ENCODE measurements at regions not wholly inside any gene's neighbourhood (a gene's known extent, or its start where the extent isn't known, plus 50 kb on each side); places are given as distances from the start of the nearest gene placed in this dataset.

- Mint-ChIP-seq H3K4me3 (no peak overlapping the region), H3K27me3 (ENCODE audit: low read depth) (no peaks in the 10 kb centered on the region), H3K36me3 (ENCODE audit: low read depth) (no peaks in the 10 kb centered on the region), H3K27ac (peak overlapping the region in 2 of 3 experiments; percentile 19 to 33), H3K9me3 (no peaks in the 10 kb centered on the region), H3K4me1 (peaks cover 40% of the 10 kb centered on the region)
- TF ChIP-seq, protein P1, sequence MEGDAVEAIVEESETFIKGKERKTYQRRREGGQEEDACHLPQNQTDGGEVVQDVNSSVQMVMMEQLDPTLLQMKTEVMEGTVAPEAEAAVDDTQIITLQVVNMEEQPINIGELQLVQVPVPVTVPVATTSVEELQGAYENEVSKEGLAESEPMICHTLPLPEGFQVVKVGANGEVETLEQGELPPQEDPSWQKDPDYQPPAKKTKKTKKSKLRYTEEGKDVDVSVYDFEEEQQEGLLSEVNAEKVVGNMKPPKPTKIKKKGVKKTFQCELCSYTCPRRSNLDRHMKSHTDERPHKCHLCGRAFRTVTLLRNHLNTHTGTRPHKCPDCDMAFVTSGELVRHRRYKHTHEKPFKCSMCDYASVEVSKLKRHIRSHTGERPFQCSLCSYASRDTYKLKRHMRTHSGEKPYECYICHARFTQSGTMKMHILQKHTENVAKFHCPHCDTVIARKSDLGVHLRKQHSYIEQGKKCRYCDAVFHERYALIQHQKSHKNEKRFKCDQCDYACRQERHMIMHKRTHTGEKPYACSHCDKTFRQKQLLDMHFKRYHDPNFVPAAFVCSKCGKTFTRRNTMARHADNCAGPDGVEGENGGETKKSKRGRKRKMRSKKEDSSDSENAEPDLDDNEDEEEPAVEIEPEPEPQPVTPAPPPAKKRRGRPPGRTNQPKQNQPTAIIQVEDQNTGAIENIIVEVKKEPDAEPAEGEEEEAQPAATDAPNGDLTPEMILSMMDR (IDR thresholded peaks at IDR 0.05; ENCODE audit: unreplicated experiment in 3 of 3) = no peak
Observed at GRCh38 chr12:67760586-67761275, 112.2 kb downstream of the DYRK2 start.

DNA sequence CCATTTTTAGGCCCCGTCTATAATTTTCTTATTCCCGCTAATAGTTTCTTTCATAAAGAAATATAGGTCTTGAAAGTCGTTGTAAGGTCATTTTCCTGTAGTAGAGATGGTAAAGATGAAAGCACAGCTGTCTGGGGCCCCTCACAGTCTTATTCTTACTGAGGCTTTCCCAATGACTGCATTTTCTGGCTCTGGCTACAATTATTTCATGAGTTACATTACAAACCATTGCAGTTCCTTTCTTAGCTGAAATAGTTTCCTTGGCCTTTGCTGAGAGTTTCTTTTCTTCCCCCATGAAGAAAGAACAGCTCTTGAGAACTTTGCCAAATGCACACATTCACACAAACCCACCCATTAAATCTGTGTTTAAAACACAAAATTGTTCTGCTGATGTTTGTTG lies 113.0 kb downstream of the DYRK2 start:
- peaks cover 40% of the 10 kb centered on the region for H3K4me1 Mint-ChIP-seq
- TF ChIP-seq, protein P1 (IDR thresholded peaks at IDR 0.05; ENCODE audit: unreplicated experiment in 3 of 3) = no peak
- H3K9me3 Mint-ChIP-seq = no peaks in the 10 kb centered on the region
- H3K27ac Mint-ChIP-seq = peak overlapping the region; percentile 11 to 72 (median 67)
- no peaks in the 10 kb centered on the region for H3K36me3 Mint-ChIP-seq (ENCODE audit: low read depth)
- H3K4me3 Mint-ChIP-seq = no peak overlapping the region
- H3K27me3 Mint-ChIP-seq (ENCODE audit: low read depth) = no peaks in the 10 kb centered on the region

- no peaks in the 10 kb centered on the region for H3K9me3 Mint-ChIP-seq
- H3K27ac Mint-ChIP-seq = no peak overlapping the region
- H3K4me3 Mint-ChIP-seq = no peak overlapping the region
- H3K36me3 Mint-ChIP-seq (ENCODE audit: low read depth) = no peaks in the 10 kb centered on the region
- H3K27me3 Mint-ChIP-seq (ENCODE audit: low read depth) = no peaks in the 10 kb centered on the region
- TF ChIP-seq, protein P1 (IDR thresholded peaks at IDR 0.05; ENCODE audit: unreplicated experiment in 3 of 3) = no peak
- peaks cover 26% of the 10 kb centered on the region for H3K4me1 Mint-ChIP-seq
Observed at GRCh38 chr12:67764055-67764454, 115.5 kb downstream of the DYRK2 start.

GRCh38 chr12:67764946-67765619 lies 116.5 kb downstream of the DYRK2 start:
- no peaks in the 10 kb centered on the region for H3K27me3 Mint-ChIP-seq (ENCODE audit: low read depth)
- H3K4me3 Mint-ChIP-seq = no peak overlapping the region
- no peaks in the 10 kb centered on the region for H3K36me3 Mint-ChIP-seq (ENCODE audit: low read depth)
- TF ChIP-seq, protein P1 (IDR thresholded peaks at IDR 0.05; ENCODE audit: unreplicated experiment in 3 of 3) = no peak
- H3K9me3 Mint-ChIP-seq = no peaks in the 10 kb centered on the region
- peaks cover 26% of the 10 kb centered on the region for H3K4me1 Mint-ChIP-seq
- no peak overlapping the region for H3K27ac Mint-ChIP-seq

DNA sequence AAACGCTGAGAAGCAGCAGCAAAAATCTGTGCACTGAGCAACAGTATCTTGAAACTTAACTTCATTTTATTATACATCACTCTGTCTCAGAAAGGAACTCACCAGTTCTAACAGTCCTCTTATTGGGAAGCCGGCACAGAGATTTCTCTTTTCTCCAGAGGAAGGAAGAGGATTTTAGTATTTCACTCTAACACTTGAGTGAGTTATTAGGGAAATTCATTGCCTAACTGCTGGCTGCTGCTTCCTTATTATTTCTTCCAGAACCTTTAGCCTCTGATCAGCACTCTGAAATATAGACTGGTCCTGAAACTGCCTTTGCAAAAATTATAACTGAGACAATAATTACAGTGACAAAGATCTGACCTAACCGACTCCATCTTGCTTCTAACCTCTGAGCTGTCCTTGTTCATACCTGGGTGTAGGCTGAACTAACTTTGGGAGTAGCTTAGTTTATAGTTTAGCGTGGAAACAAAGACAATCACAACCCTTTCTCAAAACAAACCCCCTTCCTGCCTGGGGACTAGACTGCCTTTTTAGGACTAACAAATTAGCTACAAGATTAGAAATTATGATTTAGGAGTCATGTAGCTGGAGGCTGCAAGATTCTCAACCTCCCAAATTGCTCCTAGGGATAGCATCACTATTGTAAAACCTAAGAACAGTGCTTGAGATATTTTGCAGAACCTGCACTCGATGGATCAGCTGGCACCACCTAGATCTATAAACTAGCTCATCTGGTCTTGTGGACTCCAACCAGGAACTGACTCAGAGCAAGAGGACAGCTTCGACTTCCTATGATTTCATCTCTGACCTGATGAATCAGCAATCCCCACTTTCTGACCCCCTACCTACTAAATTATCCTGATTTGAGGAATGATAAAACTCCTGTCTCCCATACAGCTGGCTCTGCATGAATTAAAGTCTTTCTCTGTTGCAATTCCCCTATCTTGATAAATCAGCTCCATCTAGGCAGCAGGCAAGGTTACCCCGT lies 117.5 kb downstream of the DYRK2 start:
- no peak overlapping the region for H3K27ac Mint-ChIP-seq
- no peaks in the 10 kb centered on the region for H3K36me3 Mint-ChIP-seq (ENCODE audit: low read depth)
- H3K4me3 Mint-ChIP-seq = no peak overlapping the region
- TF ChIP-seq, protein P1 (IDR thresholded peaks at IDR 0.05; ENCODE audit: unreplicated experiment in 3 of 3) = no peak
- peaks cover 19% of the 10 kb centered on the region for H3K4me1 Mint-ChIP-seq
- H3K9me3 Mint-ChIP-seq = no peaks in the 10 kb centered on the region
- H3K27me3 Mint-ChIP-seq (ENCODE audit: low read depth) = no peaks in the 10 kb centered on the region
